Stimulated activated CD4-positive, alpha-beta T cell treated with anti-CD3 and anti-CD28 coated beads, Interleukin-2, amount 100 ng/mL, for 48 hours (primary cell): ENCODE measurements at regions not wholly inside any gene's neighbourhood (a gene's known extent, or its start where the extent isn't known, plus 50 kb on each side); places are given as distances from the start of the nearest gene placed in this dataset.

Experiments used
- DNase-seq, 2 donors: peaks; one replicate each; pipeline ENCODE4 v3.0.0-alpha.2; 2020

GRCh38 chr5:44868541-44868940 is 59.8 kb downstream of the MRPS30 start:
- DNase-seq = no peak

DNA sequence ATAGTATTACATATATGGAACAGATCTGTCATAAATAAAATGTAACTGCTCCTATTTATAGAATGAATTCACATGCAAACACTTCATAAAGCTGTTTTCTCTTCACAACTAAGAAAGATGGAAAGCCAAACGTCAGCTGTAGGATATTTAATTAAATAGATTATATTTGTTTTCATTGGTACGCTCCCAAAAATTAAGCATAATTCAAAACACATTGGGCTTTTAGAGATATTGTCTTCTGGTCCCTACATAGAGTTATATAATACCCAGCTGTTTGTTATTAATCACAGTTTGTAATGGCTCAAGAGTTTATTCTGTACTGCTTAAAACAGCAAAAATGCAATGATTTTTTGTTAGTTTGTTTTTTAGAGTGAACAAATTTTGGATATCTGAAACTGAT is 61.2 kb downstream of the MRPS30 start:
- no peak for DNase-seq

DNA sequence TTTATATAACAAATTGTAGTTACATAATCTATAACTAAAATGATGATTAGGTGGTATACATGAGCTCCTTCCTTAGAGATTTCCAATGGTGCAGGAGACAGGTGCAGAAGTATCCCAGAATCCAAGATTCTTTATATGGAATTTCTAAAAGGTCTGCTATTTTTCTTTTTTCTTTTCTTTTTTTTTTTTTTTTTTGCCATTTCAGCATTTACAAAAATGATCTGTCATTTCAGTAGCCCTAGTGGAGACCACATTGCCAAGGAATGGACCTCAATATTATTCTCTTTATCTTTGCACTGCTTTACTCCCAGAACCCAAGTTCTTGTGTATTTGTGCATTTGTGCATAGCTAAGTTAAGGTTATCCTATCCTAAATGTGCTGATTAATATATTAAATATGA is 61.7 kb downstream of the MRPS30 start:
- DNase-seq = no peak

GRCh38 chr5:44871401-44871800 is 62.7 kb downstream of the MRPS30 start:
- no peak for DNase-seq

GRCh38 chr5:44875661-44876605 is 67.2 kb downstream of the MRPS30 start:
- DNase-seq = peak in 1 of 2 donors; percentile 9

DNA sequence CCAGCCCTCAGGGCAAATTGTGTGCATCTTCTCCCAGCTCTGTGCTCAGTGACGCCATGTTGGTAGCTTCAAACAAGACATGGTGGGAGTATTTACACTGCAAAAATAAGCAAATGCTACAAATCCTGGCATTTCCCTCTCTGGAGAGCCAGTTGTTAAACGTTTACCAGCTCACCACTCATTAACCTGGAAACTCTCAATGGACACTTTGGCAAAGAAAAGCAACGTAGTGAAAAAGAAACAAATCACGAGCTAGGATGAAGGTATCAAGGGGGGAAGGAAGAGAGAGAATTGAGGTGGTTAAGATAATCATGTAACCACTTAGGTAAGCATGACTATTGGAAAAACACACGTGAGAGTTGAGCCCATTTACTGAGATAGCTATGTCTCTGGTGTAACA is 72.5 kb downstream of the MRPS30 start:
- DNase-seq = no peak

DNA sequence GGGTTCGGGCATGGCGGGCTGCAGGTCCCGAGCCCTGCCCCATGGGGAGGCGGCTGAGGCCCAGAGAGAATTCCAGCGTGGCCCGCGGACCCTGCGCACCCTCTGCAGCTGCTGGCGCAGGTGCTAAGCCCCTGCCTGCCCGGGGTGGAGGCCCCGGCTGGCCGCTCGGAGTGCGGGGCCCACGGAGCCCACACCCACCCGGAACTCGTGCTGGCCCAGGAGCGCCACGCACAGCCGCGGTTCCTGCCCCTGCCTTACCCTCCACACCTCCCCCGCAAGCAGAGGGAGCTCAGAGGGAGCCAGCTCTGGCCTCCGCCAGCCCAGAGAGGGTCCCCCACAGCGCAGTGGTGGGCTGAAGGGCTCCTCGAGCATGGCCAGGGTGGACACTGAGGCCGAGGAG is 75.3 kb downstream of the MRPS30 start:
- no peak for DNase-seq

DNA sequence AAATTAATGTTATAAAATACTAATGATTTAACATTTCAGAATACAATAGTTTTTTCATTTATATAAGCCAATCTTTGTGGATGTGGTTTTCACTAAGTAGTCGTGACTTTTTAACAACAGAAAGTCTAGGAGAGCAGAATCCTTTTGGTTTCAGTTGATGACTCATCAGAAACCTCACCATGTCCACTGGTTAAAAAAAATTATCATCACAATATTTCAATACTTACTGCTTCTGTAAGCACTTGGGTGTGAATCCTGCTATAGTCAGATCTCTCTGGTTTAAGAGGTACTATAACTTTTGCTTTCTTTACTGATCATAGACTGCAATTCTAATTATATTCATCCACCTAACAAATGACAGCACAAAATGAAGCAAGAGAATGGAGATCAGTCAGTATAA is 77.2 kb downstream of the MRPS30 start:
- DNase-seq = no peak

DNA sequence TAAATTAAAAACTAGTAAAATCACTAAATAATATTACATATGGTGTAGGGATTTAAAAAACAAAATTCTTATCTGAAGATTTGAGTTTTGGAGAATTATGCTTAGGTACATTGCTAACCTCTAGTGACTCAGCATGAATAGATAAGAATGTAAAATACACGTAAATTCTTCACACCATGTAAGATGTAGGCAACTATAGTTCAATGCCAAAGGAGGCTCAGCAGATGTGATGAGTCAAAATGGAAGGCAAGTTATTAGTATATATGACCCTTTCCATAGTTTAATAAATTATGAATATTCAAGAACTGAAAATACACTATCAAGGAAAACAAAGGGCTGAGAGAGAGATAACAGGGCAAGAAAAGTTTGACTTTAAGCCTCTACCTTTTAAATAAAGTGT is 79.0 kb downstream of the MRPS30 start:
- no peak for DNase-seq

- no peak for DNase-seq
Measured at GRCh38 chr5:44888435-44888834, 79.7 kb downstream of the MRPS30 start.

- DNase-seq = no peak
Measured at GRCh38 chr5:44891116-44891515, 82.4 kb downstream of the MRPS30 start.

DNA sequence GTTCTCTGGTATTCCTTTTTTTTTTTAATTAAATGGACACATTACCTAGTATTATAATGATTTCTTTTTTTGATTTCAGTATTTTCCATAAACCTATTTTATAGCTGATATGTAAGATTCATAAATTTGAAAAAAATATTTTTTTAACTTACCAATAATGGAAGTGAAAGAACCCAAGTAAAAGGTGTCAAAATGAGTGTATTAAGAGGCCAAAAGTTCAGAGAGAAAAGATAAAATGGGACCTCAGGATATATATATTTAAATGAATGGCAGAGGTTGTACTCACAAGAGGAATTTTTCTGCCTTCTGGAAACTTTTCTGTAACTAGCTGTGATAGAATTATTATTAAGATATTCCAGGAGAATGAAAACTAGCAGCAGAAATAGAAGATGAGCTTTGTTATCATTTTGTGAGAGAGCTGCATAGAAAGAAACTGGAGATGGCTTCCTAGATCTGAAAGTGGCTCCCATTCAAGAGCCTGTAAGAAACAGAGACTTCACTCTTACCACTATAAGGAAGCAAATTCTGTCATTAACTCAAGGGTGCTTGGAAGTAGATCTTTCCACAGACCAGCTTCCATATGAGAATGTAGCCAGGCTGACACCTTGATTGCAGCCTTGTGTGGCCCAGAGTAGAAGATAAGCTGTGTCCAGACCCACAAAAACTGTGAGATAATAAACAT is 91.7 kb downstream of the MRPS30 start:
- no peak for DNase-seq

- DNase-seq = no peak
Measured at GRCh38 chr5:44907396-44907795, 98.6 kb downstream of the MRPS30 start.

DNA sequence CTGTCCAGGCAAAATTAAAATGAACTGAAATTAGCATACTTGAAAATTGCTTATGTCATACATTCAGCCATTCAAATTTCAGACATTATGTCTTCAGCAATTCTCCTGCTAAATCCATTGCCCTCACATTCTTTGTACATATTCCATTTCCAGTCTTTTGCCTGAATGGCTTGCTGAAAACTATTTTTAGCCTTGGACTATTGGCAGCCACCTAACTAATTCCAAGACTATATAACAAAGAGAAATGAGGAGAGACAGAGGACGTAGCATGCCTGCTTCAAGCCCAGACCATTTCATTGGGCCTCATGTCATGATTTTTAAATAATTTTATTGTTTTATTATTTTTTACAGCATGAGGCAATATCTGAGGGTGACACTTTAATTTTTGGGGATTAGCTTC is 100.3 kb downstream of the MRPS30 start:
- DNase-seq = no peak

DNA sequence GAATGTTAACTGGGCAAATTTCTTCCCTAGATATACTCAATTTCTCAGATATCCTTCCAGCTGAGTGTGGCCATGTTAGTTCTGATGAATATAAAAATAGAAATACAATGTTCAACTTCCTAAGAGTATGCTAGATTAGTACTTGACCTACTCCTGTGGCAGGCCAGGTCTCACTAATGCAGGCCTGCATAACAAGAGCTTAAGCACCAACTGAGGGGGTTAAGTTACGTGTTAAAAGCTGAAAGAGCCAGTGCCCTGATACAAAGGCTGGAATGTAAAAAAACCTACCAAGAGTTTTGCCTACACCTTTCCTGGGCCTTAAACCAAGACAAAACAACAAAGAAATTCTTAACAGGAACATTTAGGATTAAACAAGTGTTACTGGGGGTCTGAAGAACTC is 102.8 kb downstream of the MRPS30 start:
- no peak for DNase-seq

DNA sequence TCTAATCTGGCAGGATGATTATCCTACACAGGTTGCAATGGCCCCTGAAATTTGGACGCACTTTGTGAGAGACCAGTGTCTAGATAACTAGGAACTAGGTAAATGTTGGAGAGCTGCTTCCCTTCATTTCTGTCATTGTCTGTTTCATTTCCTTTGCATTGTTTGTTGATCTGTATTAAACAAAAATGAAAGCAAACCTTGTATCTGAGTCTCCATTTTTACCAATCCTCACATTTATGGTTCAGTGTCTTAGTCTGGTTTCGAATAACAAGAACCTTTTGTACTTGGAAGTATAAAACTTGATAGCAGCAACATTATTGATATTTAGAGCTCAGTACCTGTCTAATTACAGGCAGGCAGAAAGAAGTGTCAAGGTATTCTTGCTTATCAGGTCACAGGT is 105.5 kb downstream of the MRPS30 start:
- DNase-seq = no peak

- no peak for DNase-seq
Measured at GRCh38 chr5:44919560-44919959, 110.8 kb downstream of the MRPS30 start.

DNA sequence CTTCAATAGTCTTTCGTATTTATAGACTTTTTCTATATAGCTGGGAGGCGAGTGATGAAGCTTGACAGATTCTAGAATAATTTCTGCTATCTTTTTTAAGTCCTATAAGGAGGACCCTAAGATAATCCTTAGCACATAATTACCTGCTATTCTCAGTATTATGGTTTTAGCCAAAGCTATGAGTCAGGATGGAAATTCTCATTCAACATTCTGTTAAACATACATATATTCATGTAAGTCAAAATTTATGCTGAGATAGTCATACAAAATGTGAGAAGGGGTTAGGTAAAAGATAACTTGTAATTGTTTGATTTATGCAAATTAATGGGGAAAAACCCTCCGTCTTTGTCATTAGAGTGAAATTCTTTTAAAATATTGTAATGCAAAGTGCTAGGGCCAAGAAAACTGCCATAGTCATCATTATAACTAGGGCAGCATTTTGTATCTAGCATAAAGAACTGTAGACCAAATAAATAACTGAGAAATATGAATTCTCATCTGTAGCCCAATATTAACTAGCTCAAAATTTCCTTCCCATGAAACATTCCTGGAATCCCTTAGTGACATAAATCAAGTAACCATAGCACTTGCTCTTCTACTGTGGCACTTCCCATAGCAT is 118.5 kb downstream of the MRPS30 start:
- DNase-seq = no peak

GRCh38 chr5:44932922-44933585 is 124.3 kb downstream of the MRPS30 start:
- DNase-seq = no peak

GRCh38 chr5:44933686-44934085 is 124.9 kb downstream of the MRPS30 start:
- no peak for DNase-seq

- no peak for DNase-seq
Measured at GRCh38 chr5:44935262-44935661, 126.5 kb downstream of the MRPS30 start.

DNA sequence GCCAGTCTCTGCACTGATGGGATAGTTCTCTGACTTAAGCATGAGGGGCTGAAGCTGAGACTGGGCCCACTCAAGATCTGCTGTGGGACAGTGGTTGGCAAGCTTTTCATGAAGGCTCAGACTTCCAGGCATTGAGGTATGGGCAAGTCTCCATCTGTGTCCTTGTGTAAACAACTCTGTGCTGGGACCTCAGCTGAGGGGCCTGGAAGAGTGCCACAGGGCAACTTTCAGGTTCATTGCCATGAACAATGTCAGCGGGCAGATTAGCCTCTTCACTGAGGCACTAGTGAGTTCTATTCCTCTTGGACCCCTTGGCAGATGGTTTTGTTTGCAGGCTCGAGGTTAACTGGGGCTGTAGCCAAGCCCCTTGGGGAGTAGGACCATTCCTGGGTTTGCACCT is 127.1 kb downstream of the MRPS30 start:
- no peak for DNase-seq

DNA sequence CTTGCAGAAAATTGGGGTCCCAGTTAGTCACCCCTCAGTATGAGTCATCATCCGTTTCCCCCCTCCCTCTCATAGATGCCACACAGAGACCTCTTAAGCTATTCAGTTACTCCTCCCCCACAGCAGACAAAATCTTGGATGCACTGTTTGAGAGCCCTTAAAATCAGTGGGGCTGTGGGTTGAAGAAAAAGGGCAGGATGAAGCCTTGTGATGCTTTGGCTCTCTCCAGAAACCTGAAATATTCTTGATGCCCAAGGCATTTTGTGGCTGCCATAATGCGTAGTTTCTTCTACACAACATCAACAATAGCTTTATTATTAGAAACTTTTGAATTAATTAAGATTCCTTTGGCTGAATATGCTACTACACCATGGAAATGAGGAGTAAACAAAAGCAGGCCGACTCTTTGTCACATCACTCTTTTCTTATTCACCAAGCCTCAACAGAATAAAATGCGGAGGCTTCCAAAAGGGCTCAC is 133.8 kb downstream of the MRPS30 start:
- DNase-seq = no peak
